ENCODE measurements at regions not wholly inside any gene's neighbourhood (a gene's known extent, or its start where the extent isn't known, plus 50 kb on each side); places are given as distances from the start of the nearest gene placed in this dataset.

DNA sequence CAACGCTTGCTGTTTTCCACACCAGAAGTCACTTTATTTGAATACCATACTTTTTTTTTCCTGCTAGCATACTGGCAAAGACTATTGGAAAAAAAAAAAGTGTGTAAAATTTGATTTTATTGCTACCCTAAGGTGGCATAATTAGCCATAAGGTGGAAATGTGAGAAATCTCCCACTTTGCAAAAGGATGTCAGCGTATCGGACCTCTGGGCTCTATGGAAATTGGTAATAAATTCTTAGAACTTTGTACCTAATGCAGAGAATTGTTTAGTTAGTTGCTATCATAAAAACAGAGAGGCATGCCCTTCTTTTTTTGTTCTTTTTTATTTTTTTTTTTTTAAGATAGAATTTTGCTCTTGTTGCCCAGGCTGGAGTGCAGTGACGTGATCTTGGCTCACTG lies 63.7 kb upstream of the GMDS start:
- TF ChIP-seq, protein P1, sequence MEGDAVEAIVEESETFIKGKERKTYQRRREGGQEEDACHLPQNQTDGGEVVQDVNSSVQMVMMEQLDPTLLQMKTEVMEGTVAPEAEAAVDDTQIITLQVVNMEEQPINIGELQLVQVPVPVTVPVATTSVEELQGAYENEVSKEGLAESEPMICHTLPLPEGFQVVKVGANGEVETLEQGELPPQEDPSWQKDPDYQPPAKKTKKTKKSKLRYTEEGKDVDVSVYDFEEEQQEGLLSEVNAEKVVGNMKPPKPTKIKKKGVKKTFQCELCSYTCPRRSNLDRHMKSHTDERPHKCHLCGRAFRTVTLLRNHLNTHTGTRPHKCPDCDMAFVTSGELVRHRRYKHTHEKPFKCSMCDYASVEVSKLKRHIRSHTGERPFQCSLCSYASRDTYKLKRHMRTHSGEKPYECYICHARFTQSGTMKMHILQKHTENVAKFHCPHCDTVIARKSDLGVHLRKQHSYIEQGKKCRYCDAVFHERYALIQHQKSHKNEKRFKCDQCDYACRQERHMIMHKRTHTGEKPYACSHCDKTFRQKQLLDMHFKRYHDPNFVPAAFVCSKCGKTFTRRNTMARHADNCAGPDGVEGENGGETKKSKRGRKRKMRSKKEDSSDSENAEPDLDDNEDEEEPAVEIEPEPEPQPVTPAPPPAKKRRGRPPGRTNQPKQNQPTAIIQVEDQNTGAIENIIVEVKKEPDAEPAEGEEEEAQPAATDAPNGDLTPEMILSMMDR (IDR thresholded peaks at IDR 0.05), result no peak
- TF ChIP-seq REST (IDR thresholded peaks at IDR 0.05; ENCODE audit: insufficient read depth in 1 of 2, low read depth in 2 of 2, low read length in 1 of 2), result no peak
- TF ChIP-seq TCF7L2 (IDR thresholded peaks at IDR 0.05; ENCODE audit: low read depth, low read length), result no peak

All from Panc1 (cell line).